ENCODE measurements at regions not wholly inside any gene's neighbourhood (a gene's known extent, or its start where the extent isn't known, plus 50 kb on each side); places are given as distances from the start of the nearest gene placed in this dataset.
"Not testable (repeated sequence)": the region's sequence is repeated elsewhere in the genome, so short reads cannot be mapped to it uniquely, and the experiment has no call there.

DNA sequence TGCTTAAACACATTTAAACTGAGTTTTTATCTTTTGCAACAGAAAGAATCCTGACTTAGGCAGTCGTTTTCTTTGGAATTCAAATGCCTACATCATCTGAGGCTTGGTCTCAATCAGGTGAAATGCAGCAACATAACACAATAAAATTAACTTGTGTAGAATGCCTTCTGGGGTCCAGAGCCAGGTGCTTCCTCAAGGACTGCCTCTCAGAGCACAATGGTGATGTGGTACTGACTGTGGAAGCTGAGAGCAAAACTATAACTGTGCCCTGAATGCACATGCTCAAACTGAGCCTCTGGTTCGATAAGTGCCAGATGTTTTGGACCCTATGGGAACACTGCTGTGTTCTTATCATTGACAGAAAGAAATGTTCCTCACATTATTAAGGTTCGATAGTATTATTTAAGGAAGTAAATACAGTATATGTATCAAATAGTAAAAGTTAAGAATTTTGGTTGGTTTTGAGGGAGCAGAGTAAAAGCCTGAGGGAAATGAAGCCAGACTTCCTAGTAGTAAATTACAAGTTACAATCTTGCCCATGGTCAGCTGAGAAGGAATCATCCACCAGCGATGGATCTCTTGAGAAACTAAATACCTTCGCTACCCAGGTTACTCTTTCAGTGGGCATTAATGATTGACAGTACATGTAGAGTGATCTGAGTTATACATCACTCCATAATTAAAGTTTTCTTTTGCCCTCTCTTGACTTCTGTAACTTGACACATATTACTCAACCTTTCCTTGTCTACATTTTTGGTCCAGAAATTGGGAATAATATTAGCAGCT, 122.9 kb upstream of the ATP2B1 start:
- DNase-seq (ENCODE audit: low spot score) = no peak

DNA sequence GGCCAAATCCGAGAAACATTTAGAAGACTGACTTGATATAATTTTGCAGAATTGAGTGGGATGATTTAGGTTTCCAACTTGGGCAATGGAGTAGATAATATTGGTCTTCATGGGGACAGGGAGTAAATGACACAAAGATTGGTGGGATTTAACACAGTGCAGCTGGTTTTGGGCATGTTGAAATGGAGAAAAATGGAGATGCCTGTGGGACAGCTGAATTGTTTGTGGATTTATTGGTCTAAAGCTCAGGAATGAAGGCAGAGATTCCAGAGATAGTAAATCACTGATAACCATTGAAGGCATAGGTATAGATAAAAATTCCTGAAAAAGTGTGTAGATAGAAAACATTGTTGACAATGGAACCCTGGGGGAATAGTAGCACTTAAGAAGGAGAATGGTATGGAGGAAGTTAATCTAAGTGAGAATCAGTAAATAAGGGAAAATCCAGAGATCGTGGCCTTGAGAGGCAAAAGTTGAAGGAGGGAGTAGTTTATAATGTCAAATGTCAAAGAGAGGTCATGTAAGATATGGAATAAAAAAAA, 120.9 kb upstream of the ATP2B1 start:
- peak; percentile 50 for DNase-seq (ENCODE audit: low spot score)

DNA sequence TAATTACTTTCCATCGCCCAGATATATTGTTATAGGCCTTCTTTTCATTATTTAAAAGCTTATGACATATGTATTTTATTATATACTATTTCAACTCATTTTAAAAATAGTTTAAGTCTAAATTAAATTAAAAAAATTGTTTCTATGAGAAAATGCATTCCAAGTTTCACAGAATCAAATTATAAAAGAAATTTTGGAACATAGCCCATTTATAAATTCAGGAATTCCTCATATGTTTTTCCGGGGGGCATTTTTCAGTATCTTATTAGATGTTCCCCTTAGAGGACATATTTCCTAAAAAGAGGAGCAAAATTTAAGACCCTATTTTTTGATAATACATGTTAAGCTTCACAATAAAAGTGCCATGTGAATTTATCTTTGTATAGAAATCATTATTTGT, 119.9 kb upstream of the ATP2B1 start:
- DNase-seq (ENCODE audit: low spot score) = no peak

DNA sequence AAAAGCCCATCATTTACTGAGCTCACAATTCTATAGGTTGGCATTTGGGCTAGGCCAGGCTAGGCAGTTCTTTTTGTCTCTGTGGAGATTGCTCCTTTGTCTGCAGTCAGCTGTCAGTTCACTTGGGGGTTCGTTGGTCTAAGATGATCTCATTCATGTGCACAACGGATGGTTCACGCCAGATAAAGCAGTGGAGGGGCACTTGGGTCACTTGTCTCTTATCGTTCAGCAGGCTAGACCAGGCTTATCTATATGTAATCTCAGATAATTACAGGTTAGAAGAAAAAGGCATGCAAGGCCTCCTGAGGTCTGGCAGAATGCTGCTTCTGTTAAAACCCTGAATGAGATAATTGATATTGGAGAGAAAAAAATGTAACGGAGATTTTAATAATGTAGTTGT, 119.0 kb upstream of the ATP2B1 start:
- peak; percentile 91 for DNase-seq (ENCODE audit: low spot score)

DNA sequence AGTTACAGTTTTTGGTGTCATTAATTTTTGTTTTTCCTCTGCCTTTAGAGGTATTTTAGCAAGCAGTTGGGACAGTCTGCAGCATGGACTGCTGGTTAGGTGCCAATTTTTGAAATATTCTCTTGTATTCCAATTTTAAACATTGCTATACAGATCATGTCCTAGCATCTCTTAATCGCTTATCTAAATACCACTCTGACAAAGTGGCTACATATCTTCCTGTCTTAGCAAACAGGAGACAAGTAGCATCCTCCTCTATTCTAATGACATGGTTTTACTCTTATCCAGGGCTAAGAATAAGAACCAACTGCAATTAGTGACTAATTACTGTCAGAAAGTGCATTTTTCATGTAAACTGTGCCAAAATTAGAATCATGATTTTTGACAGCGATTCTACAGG, 117.8 kb upstream of the ATP2B1 start:
- DNase-seq (ENCODE audit: low spot score) = peak; percentile 83

DNA sequence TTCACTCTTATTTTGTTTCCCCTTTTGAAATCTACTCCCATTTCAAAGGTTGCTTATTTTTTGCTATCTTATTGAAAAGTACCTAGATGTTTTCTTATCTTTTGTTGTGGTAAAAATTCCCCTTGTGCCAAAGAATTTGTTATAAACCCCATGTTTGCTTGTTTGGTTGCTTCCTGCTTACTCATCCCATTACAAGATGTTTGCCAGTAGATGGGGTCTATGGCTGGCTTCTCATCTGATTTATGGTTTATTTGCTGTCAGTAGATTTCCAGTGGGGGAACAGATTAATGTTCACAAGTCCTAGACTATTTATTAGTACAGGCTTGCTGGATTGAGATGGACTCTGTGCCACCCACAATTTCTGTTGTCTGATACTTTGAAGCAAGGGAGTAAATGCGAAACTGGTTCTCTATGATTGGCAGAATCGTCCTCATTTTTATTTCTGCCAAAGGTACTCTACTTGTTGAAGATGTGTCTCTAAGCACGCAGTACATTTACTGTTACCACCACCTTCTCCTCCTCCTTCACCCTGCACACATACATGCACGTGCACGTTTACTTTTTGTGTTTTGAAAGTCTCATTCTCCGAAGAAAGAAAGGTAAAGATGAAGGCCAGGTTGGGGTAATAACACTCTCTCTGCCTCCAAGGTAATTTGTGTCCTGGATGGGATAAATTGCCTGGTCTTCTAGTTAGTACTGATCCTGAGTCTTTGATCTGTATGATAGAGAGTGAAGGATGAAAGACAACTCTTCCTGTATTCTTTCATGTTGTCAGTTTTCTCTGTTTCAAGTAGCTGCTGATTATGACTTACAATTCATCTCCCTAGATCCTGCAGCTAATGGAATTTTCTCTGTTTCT, 117.2 kb upstream of the ATP2B1 start:
- no peak for DNase-seq (ENCODE audit: low spot score)

DNA sequence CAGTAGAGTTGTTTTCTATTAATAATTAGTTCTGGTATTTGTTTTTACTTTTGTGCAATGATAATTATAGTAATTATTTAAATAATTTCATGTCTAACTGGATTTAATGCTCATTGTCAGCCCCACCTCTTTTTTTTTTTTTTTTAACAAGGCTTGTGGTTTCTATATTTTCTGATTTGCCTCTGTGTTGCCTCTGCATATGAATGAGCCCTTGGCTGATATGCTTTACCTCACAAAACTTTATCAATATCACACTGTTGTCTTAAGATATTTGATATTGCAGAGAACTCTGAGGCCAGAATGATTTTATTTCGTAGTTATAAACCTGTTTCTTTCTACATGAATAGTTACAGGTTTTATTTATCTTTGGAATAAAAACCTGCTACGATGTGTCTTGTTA, 116.2 kb upstream of the ATP2B1 start:
- DNase-seq (ENCODE audit: low spot score) = no peak

DNA sequence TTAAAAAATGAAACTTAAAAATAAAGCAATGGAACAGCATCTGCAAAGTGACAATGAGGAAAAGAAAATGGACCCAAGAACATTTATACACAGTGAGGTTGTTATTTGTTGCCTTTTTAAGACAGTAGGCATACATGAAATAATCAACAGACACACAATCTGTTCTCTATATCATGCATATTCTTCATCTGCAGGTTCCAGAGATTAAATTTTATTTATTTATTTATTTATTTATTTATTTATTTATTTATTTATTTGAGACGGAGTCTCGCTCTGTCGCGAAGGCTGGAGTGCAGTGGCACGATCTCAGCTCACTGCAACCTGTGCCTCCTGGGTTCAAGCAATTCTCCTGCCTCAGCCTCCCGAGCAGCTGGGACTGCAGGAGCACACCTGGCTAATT, 114.4 kb upstream of the ATP2B1 start:
- DNase-seq (ENCODE audit: low spot score) = not testable (repeated sequence)

DNA sequence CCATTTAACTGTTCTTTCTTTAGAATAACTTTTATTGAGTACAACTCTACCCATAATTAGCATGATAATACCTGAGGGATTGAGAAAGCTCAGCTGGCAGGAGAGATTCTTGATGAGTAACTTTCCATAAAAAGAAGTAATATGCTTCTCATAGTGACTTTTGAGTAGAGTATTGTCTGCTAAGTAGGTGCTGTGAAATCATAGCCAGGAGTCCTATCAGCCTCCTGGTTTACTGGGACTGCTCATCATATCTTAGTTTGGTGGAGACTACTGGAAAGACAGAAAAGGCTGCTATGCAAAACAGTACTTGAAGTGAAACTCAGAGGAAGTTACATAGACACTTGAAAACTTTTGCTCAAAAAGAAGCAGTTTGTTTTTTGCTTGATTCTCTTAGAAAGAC, 113.3 kb upstream of the ATP2B1 start:
- no peak for DNase-seq (ENCODE audit: low spot score)

DNA sequence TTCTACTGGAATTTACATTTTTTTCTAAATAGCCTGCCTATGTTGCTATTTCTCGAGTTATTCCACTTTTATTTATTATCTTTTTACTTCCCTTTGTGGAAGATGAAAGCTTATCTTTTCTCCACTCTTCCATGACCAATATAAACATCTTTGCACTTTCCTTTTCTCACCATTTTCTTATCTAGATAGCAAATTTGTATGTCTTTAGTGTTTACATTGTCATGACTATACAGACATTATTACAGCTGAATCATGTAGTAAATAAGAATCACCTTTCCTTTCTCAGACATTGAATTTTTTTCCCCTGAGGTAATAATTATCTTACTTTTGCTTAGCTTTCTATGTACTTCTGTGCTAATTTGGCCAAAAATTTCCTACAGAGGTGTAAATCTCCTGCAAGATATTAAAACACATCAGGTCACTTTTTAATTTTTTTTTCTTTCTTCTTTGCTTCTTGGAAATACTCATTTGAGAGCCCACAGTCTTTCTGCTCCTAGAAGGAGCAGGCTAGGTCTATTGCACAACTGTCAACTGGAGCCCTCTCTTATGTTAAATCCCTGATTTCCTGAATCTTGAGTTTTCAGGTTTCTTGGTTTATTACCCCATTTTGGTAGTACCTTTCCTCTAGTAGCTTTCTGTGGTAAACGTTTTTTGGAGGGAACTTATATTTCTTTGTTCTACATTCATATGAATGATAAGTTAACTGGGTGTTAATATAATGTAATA, 109.0 kb upstream of the ATP2B1 start:
- no peak for DNase-seq (ENCODE audit: low spot score)

DNA sequence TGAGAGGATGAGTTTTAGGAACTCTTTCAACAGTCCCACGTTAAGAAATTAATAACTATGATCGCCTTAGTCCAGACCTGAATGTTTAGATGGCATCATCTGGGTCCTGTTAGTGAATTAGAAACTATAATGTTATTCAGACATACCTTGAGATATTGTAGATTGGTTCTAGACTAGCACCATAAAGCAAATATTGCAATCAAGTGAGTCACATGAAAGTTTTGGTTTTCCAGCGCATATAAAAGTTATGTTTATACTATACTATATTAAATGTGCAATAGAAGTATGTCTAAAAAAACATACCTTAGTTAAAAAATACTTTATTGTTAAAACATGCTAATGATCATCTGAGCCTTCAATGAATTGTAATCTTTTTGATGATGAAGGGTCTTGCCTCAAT, 106.6 kb upstream of the ATP2B1 start:
- no peak for DNase-seq (ENCODE audit: low spot score)

DNA sequence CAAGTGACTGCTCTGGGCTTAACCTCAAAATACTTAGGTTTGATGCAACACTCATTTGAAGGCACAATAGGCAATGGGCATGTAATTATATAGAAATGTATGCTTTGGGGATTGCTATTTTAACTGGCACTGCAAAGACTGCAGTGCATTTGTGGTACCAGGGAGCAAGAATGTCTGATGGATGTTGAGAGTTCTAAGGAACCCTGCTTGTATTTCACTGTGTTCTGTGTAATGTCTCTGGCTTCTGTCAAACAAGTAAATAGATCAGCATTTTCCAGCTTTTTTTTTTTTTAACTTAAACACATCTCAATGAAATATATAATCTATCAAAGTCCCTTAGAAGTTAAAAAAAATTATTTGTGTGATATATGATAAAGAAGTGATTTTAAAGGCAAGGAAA, 94.8 kb upstream of the ATP2B1 start:
- peak; percentile 51 for DNase-seq (ENCODE audit: low spot score)

DNA sequence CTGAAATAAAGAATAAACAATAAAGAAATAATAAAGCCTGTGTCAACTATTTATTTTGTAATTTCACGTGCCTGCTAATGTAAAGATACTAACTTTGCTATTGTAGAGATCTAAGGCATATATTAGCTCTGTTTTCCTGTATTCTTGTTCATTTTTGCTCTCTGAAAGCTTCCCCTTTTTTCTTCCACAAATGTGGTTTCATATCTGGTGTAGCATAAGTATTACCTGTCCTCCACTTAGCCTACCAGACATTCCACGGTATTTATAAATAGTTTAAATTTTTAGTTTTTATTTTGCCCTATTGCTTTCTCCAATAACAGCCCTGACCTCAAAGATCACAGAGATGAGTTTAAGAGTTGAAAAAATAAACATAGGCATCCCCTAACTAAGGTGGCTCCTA, 92.6 kb upstream of the ATP2B1 start:
- DNase-seq (ENCODE audit: low spot score) = no peak

DNA sequence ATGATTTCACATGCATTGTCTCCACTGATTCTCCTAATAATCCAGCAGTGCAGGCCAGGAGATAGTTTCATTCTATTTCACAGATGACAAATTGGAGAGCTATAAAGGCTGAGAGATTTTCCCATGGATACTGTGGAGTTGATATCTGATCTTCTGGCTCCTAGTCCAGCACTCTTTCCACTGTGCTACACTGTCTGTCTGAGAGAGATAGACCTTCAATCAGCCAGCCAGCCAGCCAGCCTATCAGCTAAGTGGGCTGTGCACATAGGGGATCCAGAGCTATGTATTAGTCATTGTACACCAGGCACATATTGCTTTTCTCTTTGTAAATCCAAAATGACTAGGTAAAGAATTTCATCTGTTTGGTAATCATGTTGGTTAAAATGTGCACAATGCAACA, 91.8 kb upstream of the ATP2B1 start:
- DNase-seq (ENCODE audit: low spot score) = no peak

DNA sequence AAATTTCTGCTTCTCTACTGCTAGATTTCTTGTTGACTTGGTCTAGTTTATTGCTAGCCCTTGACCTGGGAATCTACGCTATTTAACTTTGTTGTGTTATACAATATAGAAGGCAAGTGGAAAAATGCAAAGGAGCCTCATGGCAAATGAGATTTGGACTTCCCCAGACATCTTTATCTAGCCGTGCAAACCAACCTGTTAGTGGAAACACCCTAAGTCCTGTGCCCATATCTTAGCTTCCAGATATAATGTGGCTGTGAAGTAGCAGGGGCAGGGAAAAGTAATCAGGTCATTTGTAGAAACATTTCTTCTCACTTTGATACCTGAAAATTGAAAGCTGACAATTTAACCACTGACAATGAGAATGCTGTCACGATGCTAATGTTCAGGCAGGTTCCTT, 90.7 kb upstream of the ATP2B1 start:
- no peak for DNase-seq (ENCODE audit: low spot score)

DNA sequence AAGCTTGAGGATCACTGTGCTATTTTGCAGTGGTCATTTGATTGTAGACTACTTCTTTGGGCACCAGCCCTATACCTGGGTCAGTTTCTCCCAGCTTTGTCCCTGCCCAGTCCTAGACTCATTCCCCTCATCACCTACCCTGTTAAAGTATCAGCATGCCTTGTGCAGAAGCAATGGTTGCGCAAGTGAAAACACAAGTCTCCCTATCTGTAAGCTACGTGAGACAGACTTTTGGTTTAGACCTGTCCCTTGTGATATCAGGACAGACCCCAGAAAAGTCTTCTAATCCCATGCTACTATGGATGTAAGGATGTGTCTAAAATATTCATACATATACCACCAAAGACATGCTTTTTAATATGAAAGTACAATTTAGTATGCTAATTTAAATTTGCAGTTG, 88.8 kb upstream of the ATP2B1 start:
- no peak for DNase-seq (ENCODE audit: low spot score)

DNA sequence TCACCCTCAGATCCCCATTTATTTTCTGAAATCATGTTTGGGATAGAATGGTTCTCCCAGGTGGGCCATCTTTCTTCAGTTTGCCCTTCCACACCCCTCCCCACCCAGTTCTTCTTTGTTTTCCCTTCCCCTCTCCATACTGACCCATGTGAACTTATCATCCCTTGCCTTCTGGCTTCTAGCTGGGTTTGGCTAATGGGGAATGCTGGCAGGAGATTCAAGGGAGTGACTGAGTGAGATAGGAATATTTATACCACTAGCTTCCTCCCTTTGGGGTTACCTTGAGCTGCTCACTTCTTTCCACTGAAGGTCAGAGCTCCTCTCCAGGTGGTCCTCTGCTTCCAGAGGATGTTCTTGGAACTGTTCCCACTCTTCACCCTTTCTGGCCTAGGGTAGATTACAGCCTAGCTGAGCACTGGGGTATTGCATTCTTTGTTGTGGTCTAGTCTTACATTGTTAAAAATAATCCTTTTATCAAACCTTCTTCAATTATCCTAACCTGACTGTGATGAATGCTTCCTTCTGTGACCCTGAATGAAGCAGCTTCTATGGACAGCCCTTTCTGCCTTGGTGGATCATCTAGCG, 88.3 kb upstream of the ATP2B1 start:
- no peak for DNase-seq (ENCODE audit: low spot score)

DNA sequence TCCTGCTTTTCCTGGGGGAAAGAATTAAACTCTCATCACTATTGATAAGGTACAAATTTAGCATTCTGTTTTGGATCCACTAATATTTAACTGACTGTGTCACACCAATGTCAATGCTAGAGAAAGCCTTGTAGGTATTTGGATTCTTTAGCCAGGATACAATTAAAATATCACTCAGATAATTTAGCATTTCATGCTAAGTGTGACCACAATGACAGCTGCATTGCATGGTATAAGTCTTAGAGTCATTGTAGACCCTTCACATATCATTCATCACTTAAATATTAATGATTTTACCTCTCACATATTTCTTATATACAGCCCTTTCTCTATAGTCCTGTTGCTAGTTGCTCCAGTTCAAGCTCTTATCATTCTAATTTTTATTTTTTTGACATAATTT, 85.3 kb upstream of the ATP2B1 start:
- no peak for DNase-seq (ENCODE audit: low spot score)

DNA sequence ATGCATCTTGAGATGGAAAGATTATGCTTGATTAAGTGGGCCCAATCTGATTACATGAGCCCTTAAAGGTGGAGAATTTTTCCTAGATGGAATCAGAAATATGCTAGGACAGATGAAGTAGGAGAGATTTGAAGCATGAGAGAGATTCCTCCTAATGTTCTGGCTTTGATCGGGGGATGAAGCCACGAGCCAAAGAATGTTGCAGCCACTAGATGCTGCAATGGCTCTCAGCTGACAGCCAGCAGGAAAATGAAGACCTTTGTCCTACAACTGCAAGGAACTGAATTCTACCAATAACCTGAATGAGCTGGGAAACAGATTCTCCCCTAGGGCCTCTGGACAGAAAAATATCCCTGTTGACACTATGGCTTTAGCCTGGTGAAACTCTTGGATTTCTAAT, 82.6 kb upstream of the ATP2B1 start:
- DNase-seq (ENCODE audit: low spot score) = no peak

DNA sequence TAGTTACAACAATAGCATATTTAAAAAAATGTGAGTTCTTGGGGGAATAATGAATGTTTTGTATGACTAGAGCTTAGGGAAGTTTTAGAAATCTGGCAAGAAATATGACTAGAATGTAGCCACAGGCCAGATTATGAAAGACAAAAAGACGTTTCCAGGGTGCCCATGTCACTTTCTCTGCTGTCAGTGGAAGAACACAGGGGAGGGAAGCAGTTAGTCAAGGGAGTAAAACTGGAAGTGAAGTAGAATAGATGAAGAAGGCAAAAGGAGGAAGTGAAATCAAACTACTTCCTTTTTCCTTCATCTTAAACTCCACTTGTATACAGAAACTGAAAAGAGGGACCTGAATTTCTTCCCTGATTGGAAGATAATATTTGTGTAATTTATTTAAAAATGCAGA, 81.2 kb upstream of the ATP2B1 start:
- no peak for DNase-seq (ENCODE audit: low spot score)

DNA sequence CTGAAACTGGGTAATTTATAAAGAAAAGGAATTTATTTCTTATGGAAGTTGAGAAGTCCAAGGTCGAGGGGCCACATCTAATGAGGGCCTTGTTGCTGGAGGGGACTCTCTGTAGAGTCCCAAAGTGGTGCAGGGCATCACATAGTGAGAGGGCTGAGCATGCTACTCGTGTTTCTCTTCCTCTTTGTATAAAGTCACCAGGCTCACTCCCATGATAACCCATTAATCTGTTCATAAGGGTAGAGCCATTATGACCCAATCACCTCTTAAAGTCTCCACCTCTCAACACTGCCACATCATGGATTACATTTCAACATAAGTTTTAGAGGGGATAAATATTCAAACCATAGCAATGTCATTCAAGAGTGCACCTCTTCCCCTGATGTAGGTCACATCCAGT, 79.1 kb upstream of the ATP2B1 start:
- no peak for DNase-seq (ENCODE audit: low spot score)
